Activated naive CD4-positive, alpha-beta T cell treated with anti-CD3 and anti-CD28 coated beads for 36 hours (primary cell): ENCODE measurements at regions not wholly inside any gene's neighbourhood (a gene's known extent, or its start where the extent isn't known, plus 50 kb on each side); places are given as distances from the start of the nearest gene placed in this dataset.

ENCODE experiments used
- CTCF ChIA-PET: fragments of 350-600 bp; sonication (Branson Sonifier 250); formaldehyde crosslinking; loops from one replicate; lab custom pipeline; 2021; ENCODE audit warnings: antibody characterized with exemption; lab: Charles Lee
- DNase-seq: peaks from one replicate; pipeline ENCODE4 v3.0.0-alpha.2; 2020
- H3K27ac Mint-ChIP-seq: one replicate; pipeline ENCODE4 v1.8.0; 2021; ENCODE audit warnings: mild to moderate bottlenecking, mixed read lengths
- H3K27me3 Mint-ChIP-seq: one replicate; pipeline ENCODE4 v1.8.0; 2021; ENCODE audit warnings: low read depth, mixed read lengths
- H3K36me3 Mint-ChIP-seq: one replicate; pipeline ENCODE4 v1.8.0; 2021; ENCODE audit warnings: low read depth, mixed read lengths
- H3K4me1 Mint-ChIP-seq: one replicate; pipeline ENCODE4 v1.8.0; 2021; ENCODE audit warnings: low read depth, mixed read lengths
- H3K4me3 Mint-ChIP-seq: one replicate; pipeline ENCODE4 v1.8.0; 2021; ENCODE audit warnings: mild to moderate bottlenecking, moderate library complexity, mixed read lengths
- H3K9me3 Mint-ChIP-seq: one replicate; pipeline ENCODE4 v1.8.0; 2021; ENCODE audit warnings: mixed read lengths
- intact Hi-C: fragments of 100-400 bp; cut with micrococcal nuclease; formaldehyde crosslinking; loops from one replicate; pipeline ENCODE4 v1.15.1; 2023

DNA sequence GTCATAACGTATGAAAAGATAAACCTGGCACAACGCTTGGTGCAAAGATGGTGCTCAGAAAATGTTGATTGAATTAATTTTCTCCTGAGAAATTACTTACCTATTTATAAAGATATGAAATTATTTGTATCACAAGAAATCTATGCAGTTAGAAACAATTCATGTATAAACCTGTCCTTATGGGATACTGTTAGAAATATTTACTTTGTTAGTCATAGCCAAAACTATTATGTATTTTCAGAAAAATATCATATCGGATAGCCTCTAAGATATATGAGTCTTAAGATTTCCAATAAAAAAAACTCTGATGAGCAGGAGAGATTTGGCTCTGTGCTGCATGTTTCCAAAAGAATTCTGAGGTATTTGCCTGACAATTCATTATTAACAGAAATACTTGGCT, 880.7 kb downstream of the LRRTM4 start:
- H3K4me1 Mint-ChIP-seq = no peaks in the 10 kb centered on the region
- no peaks in the 10 kb centered on the region for H3K27me3 Mint-ChIP-seq
- H3K9me3 Mint-ChIP-seq = peaks cover 19% of the 10 kb centered on the region
- intact Hi-C loops = no loop called here
- DNase-seq = no peak
- no peak overlapping the region for H3K4me3 Mint-ChIP-seq
- CTCF ChIA-PET = no interaction called here
- no peak overlapping the region for H3K27ac Mint-ChIP-seq
- H3K36me3 Mint-ChIP-seq = no peaks in the 10 kb centered on the region

DNA sequence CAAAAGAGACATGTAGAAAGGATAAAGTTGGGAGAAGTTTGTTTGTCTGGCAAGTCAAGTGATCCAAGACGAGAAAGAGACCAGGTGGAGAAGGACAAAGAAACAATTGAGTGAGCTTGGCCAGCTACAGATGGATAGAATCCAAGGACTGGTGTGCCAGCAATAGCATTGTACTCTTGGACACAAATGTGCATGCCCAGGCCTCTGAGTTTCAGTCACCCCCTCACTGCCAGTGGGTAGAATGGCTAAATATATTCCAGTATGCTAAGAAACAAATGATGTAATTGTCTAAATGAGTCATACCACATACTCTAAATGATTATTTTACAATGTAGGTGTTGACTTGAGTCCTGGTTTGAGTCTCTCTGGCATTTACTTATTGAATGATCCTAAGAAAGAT, 881.3 kb downstream of the LRRTM4 start:
- CTCF ChIA-PET = no interaction called here
- Mint-ChIP-seq H3K27ac (no peak overlapping the region), H3K27me3 (no peaks in the 10 kb centered on the region)

GRCh38 chr2:76639171-76639680, 883.0 kb downstream of the LRRTM4 start:
- Mint-ChIP-seq H3K9me3 (peaks cover 5% of the 10 kb centered on the region), H3K4me1 (no peaks in the 10 kb centered on the region), H3K27ac (no peak overlapping the region), H3K4me3 (no peak overlapping the region), H3K36me3 (no peaks in the 10 kb centered on the region), H3K27me3 (no peaks in the 10 kb centered on the region)
- intact Hi-C loops = no loop called here
- CTCF ChIA-PET = no interaction called here
- DNase-seq = no peak

More for the DNA sequence above, 881.3 kb downstream of the LRRTM4 start:
- intact Hi-C loops = no loop called here
- Mint-ChIP-seq H3K9me3 (peaks cover 17% of the 10 kb centered on the region), H3K36me3 (no peaks in the 10 kb centered on the region), H3K4me3 (no peak overlapping the region), H3K4me1 (no peaks in the 10 kb centered on the region)
- DNase-seq = no peak

GRCh38 chr2:76633276-76633921, 888.8 kb downstream of the LRRTM4 start:
- CTCF ChIA-PET = no interaction called here
- Mint-ChIP-seq H3K4me1 (no peaks in the 10 kb centered on the region), H3K4me3 (no peak overlapping the region), H3K27me3 (no peaks in the 10 kb centered on the region), H3K36me3 (no peaks in the 10 kb centered on the region), H3K9me3 (peaks cover 3% of the 10 kb centered on the region), H3K27ac (no peak overlapping the region)
- DNase-seq = no peak
- intact Hi-C loops = no loop called here

DNA sequence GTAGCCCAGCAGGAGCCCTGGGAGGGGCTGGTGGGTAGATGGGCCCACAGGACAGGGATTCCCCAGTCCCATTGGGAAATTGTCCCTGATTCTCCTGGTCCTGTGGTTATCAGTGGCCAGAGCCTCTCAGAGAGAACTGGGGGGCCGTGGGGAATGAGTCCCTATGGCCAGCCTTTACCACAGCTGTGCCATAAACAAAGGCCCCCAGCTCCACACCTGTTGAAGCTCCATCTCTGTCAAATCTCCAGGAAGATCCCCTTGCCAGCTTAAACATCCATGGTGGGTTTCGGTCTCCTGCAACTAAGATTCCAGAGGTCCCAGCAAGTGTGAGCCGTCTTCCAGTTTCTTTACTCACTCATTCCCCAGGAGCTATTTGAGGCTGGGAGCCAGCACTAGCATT, 897.1 kb downstream of the LRRTM4 start:
- CTCF ChIA-PET = no interaction called here
- Mint-ChIP-seq H3K27me3 (no peaks in the 10 kb centered on the region), H3K36me3 (no peaks in the 10 kb centered on the region), H3K9me3 (peaks cover 21% of the 10 kb centered on the region), H3K27ac (no peak overlapping the region), H3K4me1 (no peaks in the 10 kb centered on the region), H3K4me3 (no peak overlapping the region)
- intact Hi-C loops = no loop called here
- DNase-seq = no peak

DNA sequence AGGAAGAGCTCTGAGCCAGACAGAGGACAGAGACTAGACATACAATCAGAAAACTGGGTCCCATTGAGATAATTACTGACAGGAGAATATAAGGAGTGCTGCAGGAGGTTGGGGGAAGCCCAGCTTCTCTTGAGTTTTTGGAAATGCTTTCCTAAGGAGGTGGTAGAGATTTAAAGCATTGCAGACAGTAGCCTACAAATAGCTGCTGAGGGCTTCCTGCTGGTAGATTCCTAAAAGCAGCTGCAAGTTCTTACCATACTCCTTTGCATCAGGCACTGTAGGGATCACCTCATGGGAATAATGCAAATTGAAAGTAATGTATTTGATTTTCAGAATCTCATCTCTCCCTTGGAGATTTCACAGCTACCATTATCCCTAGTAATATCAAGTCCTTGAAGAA, 902.6 kb upstream of the GCFC2 start:
- Mint-ChIP-seq H3K4me3 (no peak overlapping the region), H3K27me3 (no peaks in the 10 kb centered on the region), H3K36me3 (no peaks in the 10 kb centered on the region), H3K9me3 (peaks cover 6% of the 10 kb centered on the region), H3K4me1 (no peaks in the 10 kb centered on the region), H3K27ac (no peak overlapping the region)
- DNase-seq = no peak
- CTCF ChIA-PET = interaction anchor here (0.6 kb wide), 1 partner anchor 449 kb away, joined by 3 read pairs; no protein-coding TSS in a partner anchor
- intact Hi-C loops = no loop called here

- intact Hi-C loops = no loop called here
- CTCF ChIA-PET = no interaction called here
- no peaks in the 10 kb centered on the region for H3K27me3 Mint-ChIP-seq
- no peak overlapping the region for H3K27ac Mint-ChIP-seq
- H3K4me1 Mint-ChIP-seq = no peaks in the 10 kb centered on the region
- H3K4me3 Mint-ChIP-seq = no peak overlapping the region
- DNase-seq = no peak
- peaks cover 4% of the 10 kb centered on the region for H3K9me3 Mint-ChIP-seq
- no peaks in the 10 kb centered on the region for H3K36me3 Mint-ChIP-seq
Measured at GRCh38 chr2:76612764-76613163, 902.0 kb upstream of the GCFC2 start.

DNA sequence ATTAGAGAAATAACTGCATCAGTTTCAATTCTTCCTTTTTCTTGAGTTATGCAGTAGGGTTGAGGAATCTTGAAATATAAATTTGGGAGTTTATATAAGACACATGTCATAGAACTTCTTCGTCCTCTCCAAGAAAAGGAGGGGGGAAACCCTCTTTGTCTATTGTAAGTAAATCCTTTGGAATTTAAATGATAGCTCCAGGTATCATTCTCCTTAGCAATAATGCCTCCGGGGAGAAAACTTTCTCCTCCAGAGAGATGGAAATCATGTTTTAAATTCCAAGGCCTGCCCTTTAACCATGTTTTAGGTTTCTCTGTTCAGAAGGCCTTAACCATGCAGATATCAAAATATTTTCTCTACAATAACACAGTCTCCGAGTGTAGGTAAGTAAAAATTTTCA, 899.7 kb upstream of the GCFC2 start:
- no peaks in the 10 kb centered on the region for H3K36me3 Mint-ChIP-seq
- CTCF ChIA-PET = no interaction called here
- peaks cover 7% of the 10 kb centered on the region for H3K9me3 Mint-ChIP-seq

DNA sequence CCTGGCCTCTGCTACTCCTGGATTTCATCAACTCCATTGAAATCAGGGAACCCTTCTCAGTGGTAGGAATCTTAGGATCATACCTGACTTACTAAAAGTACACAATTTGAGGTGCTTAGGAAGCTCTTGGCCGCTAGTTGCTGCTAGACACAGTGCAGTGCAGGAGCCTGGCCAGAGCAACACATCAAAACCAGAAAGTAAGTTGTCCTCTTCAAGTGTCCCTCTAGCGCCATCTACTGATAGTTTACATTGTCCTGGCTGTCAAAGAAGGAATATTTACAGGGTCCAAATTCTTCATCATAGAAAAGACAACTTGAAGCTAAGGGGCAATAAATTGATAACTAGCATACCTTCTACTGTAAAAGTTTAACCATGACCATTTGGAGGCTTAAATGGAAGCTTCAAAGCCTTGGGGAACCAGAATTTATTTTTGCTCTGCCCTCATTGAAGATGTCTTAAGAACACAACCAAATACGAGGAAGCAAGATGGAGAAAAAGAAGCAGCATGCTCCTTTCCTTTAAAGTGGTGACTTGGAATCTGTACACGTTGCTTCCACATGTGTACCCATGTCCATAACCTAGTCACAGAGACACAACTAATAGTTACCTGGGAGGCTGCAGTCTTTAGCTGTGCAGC, 889.1 kb upstream of the GCFC2 start:
- Mint-ChIP-seq H3K4me3 (no peak overlapping the region), H3K9me3 (no peaks in the 10 kb centered on the region), H3K4me1 (no peaks in the 10 kb centered on the region), H3K36me3 (no peaks in the 10 kb centered on the region), H3K27me3 (no peaks in the 10 kb centered on the region), H3K27ac (no peak overlapping the region)
- peak; percentile 11 for DNase-seq
- CTCF ChIA-PET = interaction anchor here (1.0 to 1.3 kb wide), 3 partner anchors 8 to 271 kb away, joined by 3 to 4 read pairs (median 3); no protein-coding TSS in a partner anchor
- intact Hi-C loops = loop anchor here (10.0 kb wide), 1 partner anchor 815 kb away; no protein-coding TSS in a partner anchor

More for the DNA sequence above, 899.7 kb upstream of the GCFC2 start:
- H3K27me3 Mint-ChIP-seq = no peaks in the 10 kb centered on the region
- intact Hi-C loops = no loop called here
- H3K27ac Mint-ChIP-seq = no peak overlapping the region
- no peak for DNase-seq
- H3K4me1 Mint-ChIP-seq = no peaks in the 10 kb centered on the region
- H3K4me3 Mint-ChIP-seq = no peak overlapping the region

DNA sequence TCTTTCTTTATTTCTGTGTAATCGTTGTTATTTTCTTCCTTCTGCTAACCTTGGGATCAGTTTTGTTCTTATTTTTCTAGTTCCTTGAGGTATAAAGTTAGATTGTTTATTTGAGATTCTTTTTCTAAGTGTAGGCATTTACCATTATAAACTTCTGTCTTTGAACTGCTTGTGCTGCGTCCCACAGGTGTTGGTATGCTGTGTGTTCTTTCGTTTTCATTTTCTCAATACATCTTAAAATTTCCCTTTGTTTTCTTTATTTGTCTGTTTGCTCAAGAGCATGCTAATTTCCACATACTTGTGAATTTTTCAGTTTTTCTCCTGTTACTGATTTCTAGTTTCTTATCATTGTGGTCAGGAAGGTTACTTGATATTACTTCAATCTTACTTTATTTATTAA, 873.8 kb upstream of the GCFC2 start:
- CTCF ChIA-PET = no interaction called here
- intact Hi-C loops = no loop called here
- Mint-ChIP-seq H3K27ac (no peak overlapping the region), H3K27me3 (no peaks in the 10 kb centered on the region), H3K4me3 (no peak overlapping the region), H3K4me1 (no peaks in the 10 kb centered on the region), H3K36me3 (no peaks in the 10 kb centered on the region), H3K9me3 (peaks cover 15% of the 10 kb centered on the region)
- DNase-seq = no peak

GRCh38 chr2:76579911-76580310, 869.2 kb upstream of the GCFC2 start:
- Mint-ChIP-seq H3K9me3 (peaks cover 23% of the 10 kb centered on the region), H3K27me3 (no peaks in the 10 kb centered on the region), H3K4me1 (no peaks in the 10 kb centered on the region), H3K36me3 (no peaks in the 10 kb centered on the region), H3K4me3 (no peak overlapping the region), H3K27ac (no peak overlapping the region)
- CTCF ChIA-PET = no interaction called here
- intact Hi-C loops = no loop called here
- DNase-seq = no peak

GRCh38 chr2:76572981-76573380, 862.3 kb upstream of the GCFC2 start:
- no peak overlapping the region for H3K4me3 Mint-ChIP-seq
- DNase-seq = no peak
- H3K36me3 Mint-ChIP-seq = no peaks in the 10 kb centered on the region
- no peaks in the 10 kb centered on the region for H3K27me3 Mint-ChIP-seq
- CTCF ChIA-PET = no interaction called here
- intact Hi-C loops = no loop called here
- no peaks in the 10 kb centered on the region for H3K4me1 Mint-ChIP-seq
- no peak overlapping the region for H3K27ac Mint-ChIP-seq
- no peaks in the 10 kb centered on the region for H3K9me3 Mint-ChIP-seq

GRCh38 chr2:76569819-76570218, 859.1 kb upstream of the GCFC2 start:
- Mint-ChIP-seq H3K4me3 (no peak overlapping the region), H3K9me3 (no peaks in the 10 kb centered on the region), H3K27me3 (no peaks in the 10 kb centered on the region), H3K4me1 (no peaks in the 10 kb centered on the region), H3K27ac (no peak overlapping the region), H3K36me3 (no peaks in the 10 kb centered on the region)
- CTCF ChIA-PET = no interaction called here
- no peak for DNase-seq
- intact Hi-C loops = no loop called here
